ENCODE measurements at regions not wholly inside any gene's neighbourhood (a gene's known extent, or its start where the extent isn't known, plus 50 kb on each side); places are given as distances from the start of the nearest gene placed in this dataset.

GRCh38 chr7:17463511-17464085 is 165.1 kb downstream of the AHR start:
- TF ChIP-seq EZH2 (IDR thresholded peaks at IDR 0.05; ENCODE audit: low read depth) (no peak), CTCF (conservative IDR thresholded peaks at IDR 0.05) (no peak)

Data from PC-9 (cell line).